ENCODE measurements at regions not wholly inside any gene's neighbourhood (a gene's known extent, or its start where the extent isn't known, plus 50 kb on each side); places are given as distances from the start of the nearest gene placed in this dataset.

- no peak for TF ChIP-seq CTCF (IDR thresholded peaks at IDR 0.05)
- TF ChIP-seq POLR2A (IDR thresholded peaks at IDR 0.05), result no peak
- TF ChIP-seq POLR2AphosphoS5 (IDR thresholded peaks at IDR 0.05), result no peak
These were observed 78.7 kb upstream of the PAPOLG start for GRCh38 chr2:60677356-60677755.
